HG03442 (cell line): ENCODE measurements at regions not wholly inside any gene's neighbourhood (a gene's known extent, or its start where the extent isn't known, plus 50 kb on each side); places are given as distances from the start of the nearest gene placed in this dataset.
"Not testable (repeated sequence)": the region's sequence is repeated elsewhere in the genome, so short reads cannot be mapped to it uniquely, and the experiment has no call there.

Experiments used
- ATAC-seq: cut with Tn5 transposase; IDR thresholded peaks from one replicate; pipeline ENCODE4 v1.9.1; 2021; ENCODE audit warnings: mild to moderate bottlenecking, moderate library complexity; ENCODE audit not compliant: unreplicated experiment

DNA sequence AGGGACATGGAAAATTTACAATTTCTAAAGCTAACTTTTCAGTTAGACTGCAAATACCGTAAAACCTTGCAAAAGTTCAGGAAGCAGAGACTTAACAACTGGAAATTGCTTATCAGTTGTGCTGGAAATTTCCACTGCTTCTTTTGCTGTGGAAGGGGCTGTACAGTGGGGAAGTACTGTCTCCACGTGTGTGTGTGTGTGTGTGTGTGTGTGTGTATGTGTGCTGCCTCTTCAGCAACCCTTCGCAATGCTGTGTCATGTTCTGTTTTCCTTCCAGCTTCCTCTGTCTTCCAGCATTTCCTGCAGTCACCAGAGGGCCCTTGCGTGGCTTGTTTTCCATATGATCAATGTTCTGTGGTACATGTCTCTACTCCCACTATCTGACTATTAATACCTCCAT is 87.5 kb upstream of the RANBP3L start:
- no peak for ATAC-seq

DNA sequence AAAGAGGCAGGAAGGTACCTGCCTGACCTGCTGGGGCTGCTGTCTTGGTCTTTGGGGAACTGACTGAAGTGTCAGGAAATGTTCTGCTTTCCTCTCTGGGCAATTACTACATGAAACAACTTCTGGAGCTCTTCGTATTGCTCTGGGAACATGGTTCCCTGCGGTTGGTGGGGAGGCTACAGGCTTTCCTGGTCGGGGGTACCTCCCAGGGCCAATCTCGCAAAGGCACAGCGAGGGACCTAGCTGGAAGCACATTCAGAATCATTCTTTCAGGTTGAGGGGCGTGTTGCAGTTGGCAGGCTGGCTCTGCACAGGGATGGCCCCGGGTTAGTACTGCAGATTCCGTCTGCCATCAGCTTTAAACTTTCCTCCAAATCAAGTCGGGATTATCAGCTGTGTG is 88.9 kb upstream of the RANBP3L start:
- no peak for ATAC-seq

DNA sequence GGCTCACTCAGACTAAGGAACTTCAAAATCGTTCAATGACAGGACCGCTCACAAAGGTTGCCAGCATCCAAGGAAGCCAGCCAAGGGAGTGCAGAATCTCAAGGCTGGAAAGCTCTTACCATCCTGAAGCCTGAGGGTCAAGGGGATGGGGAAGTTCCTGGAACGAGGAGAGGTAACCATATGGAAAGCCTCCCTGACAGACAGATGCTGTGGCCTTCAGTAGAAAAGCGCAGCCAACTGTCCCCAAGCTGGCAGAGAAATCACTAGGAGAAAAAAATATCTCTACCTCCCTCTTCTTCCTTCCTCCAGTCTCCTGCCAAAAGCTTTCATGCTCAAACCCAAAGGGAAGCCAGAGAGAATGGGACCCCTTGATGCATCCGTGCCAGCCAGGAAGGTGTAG is 90.5 kb upstream of the RANBP3L start:
- no peak for ATAC-seq

DNA sequence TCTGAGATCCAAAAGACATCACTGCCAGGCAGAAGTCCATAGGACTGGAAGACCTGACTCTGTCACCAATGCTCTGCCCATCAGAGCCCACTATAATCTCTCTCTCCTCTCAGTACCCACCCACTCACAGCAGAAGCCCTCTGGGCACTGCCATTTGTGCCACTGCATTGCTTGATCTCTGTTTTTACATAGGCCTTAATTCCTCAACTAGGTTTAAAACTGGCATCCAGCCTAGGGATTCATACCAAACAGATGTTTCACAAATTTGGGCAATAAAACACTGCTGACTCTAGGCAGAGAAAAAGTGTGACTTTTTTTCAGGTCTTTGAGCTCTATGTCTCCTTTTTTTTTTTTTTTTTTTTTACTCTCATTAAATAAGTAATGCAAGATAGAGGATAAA is 91.1 kb upstream of the RANBP3L start:
- ATAC-seq = no peak

DNA sequence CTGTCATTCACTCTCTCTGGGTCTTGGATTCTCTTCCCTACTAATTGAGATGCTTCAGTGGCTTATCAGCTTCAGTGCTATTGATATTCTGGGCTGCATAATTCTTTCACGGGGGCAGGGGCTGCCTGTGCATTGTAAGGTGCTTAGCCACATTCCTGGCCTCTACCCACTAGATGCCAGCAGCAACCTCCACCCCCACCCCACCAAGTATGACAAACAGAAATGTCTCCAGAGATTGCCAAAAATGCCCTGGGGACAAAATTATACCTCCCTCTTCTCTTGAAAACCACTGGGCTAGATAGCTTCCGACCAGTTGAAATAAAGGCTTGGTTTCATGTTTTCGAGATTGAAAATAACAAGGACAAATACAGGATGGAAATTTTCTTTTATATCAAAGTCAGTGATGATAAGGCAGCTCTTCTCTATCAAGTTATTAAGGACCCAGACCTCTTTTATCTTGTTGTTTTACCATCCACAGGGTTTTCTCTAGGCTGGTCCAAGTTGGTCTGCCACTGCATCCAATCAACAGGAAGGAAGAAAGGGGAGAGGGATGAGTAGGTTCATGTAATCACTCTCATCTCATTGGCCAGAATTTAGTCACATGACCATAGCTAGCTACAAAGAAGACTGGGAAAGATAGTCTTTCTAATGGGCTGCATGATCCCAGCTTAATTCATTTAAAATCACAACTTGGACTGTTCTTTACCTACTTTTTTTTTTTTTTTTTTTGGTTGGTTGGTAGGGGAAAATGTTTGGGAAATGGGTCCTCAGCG is 92.1 kb upstream of the RANBP3L start:
- ATAC-seq = no peak

DNA sequence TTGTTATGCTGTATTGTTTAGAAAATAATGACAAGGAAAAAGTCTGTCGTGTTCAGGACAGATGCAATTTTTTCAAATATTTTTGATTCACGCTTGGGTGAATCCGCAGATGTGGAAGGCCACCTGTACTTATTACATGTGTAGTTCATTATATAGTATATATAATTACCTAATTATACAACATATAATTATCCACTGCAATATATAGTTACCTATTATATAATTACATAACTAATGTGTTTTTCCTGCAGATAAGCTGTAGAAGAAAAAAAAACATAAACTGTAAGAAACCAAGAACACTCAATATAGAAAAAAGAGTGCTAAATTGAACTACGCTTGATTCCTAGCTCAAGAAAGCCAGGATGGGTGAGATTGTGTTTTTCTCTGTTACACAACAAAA is 93.6 kb upstream of the RANBP3L start:
- ATAC-seq = no peak

DNA sequence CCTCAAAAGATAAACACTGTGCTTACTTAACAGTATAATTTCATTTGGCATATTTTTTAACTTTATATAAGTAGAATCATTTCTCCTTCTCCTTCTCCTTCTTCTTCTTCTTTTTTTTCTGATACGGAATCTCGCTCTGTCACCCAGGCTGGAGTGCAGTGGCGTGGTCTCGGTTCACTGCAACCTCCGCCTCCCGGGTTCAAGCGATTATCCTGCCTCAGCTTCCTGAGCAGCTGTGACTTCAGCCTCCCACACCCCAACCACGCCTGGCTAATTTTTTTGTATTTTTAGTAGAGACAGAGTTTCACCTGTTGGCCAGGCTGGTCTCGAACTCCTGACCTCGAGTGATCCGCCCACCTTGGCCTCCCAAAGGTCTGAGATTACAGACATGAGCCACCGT is 94.2 kb upstream of the RANBP3L start:
- ATAC-seq = not testable (repeated sequence)

DNA sequence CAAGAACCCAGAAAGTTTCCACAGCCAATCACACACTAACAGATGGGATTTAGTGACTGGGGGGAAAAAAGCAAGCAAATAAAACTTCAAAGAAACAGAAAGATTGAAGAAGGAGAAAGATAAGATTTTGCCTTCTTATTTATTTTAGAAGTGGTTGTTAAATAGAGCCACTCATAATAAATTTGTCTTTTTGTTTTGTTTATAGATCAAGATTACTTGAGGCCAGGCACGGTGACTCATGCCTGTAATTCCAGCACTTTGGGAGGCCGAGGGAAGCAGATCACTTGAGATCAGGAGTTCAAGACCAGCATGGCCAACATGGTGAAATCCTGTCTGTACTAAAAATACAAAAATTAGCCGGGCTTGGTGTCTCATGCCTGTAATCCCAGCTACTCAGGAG is 94.9 kb upstream of the RANBP3L start:
- ATAC-seq = no peak

DNA sequence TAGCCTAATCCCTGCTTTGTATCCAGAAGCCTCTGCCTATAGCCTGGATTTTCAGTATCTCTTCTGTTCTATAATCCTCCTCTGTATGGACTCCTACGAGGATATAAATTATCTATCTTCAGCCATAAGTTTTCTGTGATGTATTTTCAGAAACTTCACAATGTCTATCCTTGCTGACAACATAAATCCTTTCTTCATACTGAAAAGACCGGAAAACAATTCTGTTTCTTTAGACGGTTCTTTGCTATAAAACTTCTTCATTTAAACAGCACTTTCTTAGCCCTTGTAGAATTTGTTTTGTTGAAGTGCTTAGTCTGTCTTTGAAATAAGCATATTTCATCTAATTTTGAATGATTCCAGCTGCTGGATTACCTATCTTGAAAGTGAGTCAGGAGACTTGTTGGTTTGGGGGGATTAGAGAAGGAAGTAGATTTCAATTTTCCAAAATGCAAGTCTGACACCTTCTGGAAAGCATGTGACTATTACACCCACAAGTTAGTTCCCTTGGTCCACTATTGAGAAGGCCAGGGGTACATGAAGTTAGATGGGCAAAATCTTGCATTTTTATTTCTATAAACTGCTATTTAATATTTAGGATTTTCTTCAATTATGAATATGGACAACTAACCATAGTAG is 96.3 kb upstream of the RANBP3L start:
- no peak for ATAC-seq

DNA sequence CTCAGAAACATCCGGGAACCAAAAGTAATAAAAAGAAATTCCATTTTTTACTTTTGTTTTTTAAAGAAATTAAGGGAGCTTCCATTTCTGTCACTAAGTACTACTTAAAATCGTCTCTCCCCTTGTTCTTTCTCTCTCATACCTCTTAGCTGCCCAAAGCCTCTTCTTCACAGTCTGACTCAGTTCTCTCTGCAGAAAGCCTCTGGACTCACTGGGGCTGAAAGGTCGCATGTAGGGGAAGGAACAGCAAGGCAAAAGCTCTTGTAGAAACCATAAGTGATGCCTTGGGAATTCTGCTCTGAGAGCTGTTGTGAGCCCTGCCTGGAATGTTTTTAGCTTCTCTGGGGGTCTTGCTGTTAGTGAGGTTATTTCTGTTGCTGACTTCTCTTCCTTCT is 100.8 kb upstream of the RANBP3L start:
- ATAC-seq = no peak

DNA sequence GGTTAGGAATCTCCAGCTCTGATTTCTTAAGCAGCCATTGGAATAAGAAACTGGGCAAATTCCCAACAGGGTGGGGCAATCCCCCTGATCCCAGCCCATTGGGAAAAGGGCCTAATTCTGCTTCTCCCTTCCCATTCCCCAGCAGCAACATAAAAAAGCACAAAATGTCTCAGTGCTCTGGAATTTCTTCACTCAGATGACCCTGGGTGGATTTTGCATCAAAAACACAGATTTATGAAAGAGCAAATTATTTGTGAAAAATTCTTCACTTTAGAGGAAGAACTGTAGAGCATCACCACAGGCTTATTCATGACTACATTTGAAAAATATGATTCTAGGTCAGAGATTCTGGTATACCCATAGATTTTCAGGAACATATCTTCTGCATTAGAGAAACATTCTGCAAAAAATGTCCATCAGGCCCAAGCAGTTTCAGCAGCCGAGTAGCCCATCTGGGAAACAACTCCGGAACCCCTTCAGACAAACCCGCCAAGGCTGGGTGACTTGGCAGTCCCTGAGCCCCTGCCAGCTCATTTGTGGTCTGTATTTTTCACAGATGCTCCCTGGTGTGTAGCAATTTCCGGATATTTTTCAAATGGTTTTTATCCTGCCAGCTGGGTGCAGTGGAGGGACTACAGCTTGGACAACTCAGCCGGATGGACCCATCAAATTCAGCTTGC is 102.1 kb upstream of the RANBP3L start:
- ATAC-seq = no peak

DNA sequence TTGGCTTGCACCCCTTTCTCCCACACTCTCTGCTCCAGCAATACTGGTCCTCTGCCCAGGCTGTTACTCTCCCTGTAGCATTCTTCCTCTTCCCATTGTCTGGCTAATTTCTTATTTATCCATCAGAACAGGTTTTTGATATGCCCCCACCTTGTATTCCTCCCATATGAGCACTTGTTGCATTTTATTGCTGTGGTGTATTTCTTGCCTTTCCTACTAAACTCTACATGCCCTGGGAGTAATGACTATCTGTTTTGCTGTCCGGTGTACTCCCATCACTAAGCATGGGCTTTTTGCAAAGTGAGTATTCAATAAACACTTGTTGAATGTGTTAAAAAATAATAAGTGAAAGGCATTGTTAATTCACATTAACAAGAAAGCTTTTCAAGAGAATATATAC is 104.3 kb upstream of the RANBP3L start:
- ATAC-seq = no peak

DNA sequence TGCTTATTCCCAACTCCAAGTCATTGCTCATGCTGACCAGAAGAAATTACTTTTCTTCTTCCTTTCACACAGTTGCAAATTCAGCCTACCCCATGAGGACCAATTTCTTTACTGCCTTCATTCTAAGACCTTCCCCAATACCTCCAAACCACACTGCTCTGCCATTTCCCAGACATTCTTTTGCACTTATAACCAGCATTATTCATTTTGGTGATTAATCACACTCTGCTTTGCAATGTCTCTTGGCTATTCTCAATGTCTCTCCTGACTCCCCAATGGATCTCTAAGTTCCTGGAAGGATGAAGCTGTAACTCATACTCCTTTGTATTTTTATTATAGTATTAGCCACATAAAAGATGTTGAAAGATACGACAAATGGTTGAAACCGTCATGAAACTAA is 105.7 kb upstream of the RANBP3L start:
- ATAC-seq = no peak

DNA sequence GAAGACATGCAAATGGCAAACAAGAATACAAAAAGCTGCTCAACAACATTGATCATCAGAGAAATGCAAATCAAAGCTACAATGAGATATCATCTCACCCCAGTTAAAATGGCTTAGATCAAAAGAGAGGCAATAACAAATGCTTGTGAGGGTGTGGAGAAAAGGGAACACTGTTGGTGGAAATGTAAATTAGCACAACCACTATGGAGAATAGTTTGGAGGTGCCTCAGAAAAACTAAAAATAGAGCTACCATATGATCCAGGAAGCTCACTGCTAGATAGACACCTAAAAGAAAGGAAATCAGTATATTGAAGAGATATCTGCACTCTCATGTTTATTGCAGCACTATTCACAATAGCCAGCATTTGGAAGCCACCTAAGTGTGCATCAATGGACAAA is 108.0 kb upstream of the RANBP3L start:
- not testable (repeated sequence) for ATAC-seq

DNA sequence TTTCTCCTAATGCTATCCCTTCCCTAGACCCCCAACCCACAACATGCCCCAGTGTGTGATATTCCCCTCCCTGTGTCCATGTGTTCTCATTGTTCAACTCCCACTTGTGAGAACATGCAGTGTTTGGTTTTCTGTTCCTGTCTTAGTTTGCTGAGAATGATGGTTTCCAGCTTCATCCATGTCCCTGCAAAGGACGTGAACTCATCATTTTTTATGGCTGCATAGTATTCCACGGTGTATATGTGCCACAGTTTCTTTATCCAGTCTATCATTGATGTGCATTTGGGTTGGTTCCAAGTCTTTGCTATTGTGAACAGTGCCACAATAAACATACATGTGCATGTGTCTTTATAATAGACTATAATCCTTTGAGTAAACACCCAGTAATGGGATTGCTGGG is 109.0 kb upstream of the RANBP3L start:
- not testable (repeated sequence) for ATAC-seq

DNA sequence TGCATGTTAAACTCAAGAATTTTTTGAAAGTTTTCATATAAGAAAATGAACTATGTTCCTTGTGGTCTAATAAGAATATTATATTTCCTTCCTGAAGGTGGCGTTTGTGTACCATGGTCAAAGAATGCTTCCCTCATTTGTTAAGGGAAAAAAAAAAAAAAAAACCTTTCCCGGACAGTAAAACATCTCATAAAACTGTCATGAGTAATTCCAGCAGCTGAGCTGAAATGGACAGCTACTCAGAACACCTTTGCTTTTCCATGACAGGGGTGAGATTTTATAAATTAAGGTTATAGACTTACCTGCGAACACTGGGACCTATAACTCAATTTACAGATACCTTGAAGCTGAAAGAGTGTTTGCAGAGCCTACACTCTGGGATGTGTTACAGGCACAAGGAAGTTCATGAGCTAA is 113.2 kb upstream of the RANBP3L start:
- no peak for ATAC-seq

DNA sequence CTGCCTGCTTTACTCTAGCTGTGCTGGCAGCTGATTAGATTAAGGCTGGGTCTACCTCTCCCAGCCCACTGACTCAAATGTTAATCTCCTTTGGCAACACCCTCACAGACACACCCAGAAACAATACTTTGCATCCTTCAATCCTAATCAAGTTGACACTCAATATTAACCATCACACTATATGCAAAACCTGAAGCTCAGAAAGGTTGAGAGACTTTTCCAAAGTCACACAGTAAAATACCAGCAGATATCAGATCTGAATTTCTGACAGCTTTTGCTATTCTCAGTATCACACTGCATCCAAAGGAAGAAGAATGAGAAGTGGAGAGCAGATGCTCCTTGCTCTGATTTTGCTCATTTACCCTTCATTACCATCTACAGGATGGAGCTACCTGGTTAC is 114.9 kb upstream of the RANBP3L start:
- ATAC-seq = no peak

DNA sequence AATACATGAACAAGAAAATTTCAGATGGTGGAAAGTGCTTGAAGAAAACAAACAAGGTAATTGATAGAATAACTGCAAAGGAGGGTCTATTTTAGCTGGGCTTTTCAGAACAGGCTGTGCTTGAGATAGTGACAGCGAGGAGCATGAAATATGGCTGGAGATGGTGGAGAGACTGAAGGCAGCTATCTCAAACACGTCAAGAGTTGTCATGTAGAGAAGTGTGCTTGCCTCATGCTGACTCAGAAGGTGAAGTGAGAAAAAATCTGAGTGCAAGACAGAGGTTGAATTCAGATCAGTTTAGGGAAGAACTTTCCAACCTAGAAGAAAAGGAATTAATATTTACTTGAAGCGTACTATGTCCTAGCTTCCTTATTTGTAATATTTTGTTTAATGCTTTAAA is 115.5 kb upstream of the RANBP3L start:
- ATAC-seq = no peak

DNA sequence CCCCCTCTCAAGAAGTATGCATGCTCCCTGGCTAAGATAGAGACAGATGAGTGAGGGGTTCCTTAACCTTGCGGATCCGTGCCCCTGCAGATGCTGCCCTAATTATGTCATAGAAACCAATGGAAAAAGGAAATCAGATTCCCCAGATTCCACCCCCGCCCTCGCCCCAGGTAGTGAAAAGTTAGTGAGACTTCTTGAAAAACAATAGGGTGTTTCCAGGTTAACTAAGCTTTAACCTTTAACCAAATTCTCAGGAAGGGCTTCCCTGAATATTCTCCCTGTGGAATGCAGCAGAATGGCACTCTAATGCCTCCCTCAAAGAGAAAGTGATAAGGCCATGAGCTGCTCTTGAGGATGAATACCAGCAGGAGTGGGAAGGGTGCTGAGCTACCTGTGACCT is 116.0 kb upstream of the RANBP3L start:
- ATAC-seq = no peak

DNA sequence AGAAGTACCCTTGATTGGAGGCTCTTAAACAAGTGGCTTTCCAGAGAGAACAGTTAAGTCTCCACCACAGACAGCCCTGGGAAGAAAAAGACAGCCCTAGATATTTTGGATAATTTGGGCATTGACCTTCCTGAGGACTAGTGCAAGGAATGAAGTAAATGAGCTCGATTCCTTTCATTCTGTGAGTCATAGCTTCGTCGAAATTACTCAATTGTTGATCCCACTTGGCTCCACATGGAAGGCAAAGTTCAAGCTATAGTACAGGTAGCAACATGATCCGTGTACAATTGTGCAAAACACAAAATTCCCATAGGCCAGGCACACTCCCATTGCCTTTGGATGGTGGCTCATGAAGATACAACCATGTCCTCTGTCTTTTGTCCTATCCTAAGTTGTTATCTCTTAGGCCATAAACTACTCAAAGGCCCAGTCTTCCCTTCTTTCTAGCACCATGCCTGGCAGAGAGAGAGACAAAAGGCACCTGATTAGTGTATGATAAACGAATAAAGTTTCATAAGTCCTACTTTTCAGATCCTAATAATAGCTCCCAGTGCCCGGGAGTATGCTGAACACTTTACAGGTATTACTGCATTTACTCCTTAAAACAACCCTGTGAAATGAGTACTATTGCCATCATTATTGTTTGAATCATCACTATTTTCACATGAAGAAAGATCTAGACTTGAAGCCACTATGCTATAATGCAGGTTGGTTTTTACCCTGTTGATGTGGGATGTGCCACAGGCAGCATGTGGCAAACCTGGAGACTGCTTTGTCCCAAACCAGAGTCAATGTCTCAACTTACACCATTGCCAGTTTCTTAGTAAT is 116.7 kb upstream of the RANBP3L start:
- ATAC-seq = no peak

DNA sequence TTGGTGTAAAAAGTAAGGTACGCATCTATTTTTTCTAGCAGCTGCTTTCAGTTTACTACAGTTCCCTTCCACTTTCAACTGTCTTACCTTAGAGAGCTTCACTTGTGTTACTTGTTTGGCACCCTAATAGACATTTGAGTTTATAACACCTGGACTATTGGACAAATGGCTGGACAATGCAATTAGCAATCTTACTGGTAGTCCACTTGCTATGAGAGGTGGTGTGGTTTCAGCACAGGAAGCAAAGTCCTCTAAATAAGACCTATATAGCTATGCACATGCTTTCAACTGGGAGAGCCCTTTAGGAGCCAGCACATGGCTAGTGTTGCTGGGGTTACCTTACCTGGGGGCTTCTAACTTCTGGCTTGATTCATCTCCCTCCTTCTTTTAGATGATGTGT is 119.6 kb upstream of the RANBP3L start:
- ATAC-seq = no peak
